ENCODE measurements at regions not wholly inside any gene's neighbourhood (a gene's known extent, or its start where the extent isn't known, plus 50 kb on each side); places are given as distances from the start of the nearest gene placed in this dataset.

DNA sequence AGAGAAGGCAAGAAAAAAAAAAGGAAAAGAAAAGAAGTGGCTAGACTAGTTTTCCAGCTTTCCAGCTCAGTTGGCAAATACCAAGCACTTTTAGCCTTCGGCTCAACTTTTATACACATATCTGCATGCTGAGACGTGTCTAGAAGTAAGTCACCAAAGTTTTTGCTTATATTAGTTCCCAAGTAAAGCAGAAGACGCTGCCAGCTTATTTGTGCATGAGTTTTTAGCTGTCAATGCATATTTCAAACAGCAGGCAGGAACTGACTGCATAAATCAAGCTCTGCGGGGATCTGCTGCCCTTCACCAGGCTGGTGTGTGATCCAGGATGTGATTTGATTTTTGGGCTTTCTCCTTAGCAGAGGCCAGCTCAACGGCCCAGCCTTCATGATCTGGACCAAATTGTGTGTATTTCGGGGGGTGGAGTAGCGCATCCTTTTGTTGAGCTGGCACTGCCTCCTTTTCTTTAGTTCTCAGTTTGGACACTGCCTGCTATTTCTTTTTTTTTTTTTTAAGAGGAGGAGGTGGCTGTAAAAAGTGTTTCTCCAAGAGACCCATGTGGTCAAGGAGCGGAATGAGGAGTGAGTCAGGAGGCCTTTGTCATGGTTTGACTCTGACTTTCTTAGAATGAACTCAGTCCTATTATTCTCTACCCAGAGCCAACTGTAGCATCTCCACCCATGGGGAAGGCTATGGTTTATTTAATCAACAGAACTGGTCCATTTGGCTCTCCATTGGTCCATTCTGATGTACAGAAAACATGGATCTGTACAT is 162.6 kb upstream of the XYLT1 start:
- H3K9me3 ChIP-seq (ENCODE audit: control insufficient read depth in 1 of 2, low read length in 2 of 2), result no peaks in the 10 kb centered on the region
- H3K36me3 ChIP-seq (ENCODE audit: control insufficient read depth in 1 of 2, insufficient read depth in 2 of 2, low read length in 2 of 2), result no peaks in the 10 kb centered on the region
- H3K4me1 ChIP-seq (ENCODE audit: control insufficient read depth in 1 of 2, insufficient read depth in 2 of 2, low read length in 2 of 2), result no peaks in the 10 kb centered on the region
- no peaks in the 10 kb centered on the region for H3K27me3 ChIP-seq (ENCODE audit: low read depth, low read length)
- H3K4me3 ChIP-seq (ENCODE audit: low read depth in 1 of 2, low read length in 2 of 2), result no peak overlapping the region
- no peak overlapping the region for H3K27ac ChIP-seq (ENCODE audit: low read length)

DNA sequence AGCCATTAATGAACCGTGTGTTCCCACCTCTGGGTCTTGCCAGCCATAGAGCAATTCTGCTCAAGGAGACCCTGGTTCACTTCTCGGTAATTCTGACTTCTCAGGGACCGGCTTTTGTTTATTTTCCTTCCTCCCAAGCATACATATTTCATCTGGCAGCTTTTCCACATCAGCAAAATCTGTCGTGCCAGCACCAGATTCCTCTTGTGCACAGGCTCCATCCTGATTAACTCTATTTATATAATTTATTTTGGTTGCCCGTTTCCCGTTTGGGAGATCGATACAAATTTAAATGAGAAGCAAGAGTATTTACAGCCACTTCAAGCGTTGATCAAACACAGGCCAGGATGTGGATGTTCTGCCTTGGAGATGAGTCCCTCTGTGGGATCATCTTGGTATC is 161.9 kb upstream of the XYLT1 start:
- no peak overlapping the region for H3K27ac ChIP-seq (ENCODE audit: low read length)
- no peaks in the 10 kb centered on the region for H3K27me3 ChIP-seq (ENCODE audit: low read depth, low read length)
- peaks cover 0 to 2% of the 10 kb centered on the region in 2 donors for H3K9me3 ChIP-seq (ENCODE audit: control insufficient read depth in 1 of 2, low read length in 2 of 2)
- H3K36me3 ChIP-seq (ENCODE audit: control insufficient read depth in 1 of 2, insufficient read depth in 2 of 2, low read length in 2 of 2), result no peaks in the 10 kb centered on the region
- H3K4me3 ChIP-seq (ENCODE audit: low read depth in 1 of 2, low read length in 2 of 2), result no peak overlapping the region
- H3K4me1 ChIP-seq (ENCODE audit: control insufficient read depth in 1 of 2, insufficient read depth in 2 of 2, low read length in 2 of 2), result no peaks in the 10 kb centered on the region

DNA sequence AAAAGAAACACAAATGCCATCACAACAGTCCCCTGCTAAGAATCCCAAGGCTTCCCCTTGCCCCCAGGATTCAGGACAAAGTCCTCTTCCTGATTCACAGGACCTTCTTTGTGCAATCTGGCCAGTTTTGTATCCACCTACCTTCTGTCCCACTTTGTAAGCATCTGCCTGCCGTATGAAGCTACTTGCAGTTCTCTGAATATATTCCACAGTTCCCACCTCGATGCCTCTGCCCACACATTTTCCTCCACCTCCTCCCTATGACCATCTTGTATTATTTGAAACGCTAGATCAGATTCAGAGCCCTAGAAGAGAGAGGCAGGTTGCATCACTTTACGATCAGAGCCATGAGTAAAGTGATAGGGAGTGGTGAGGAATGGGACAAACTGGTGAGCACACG is 159.2 kb upstream of the XYLT1 start:
- H3K27ac ChIP-seq (ENCODE audit: low read length), result no peak overlapping the region

DNA sequence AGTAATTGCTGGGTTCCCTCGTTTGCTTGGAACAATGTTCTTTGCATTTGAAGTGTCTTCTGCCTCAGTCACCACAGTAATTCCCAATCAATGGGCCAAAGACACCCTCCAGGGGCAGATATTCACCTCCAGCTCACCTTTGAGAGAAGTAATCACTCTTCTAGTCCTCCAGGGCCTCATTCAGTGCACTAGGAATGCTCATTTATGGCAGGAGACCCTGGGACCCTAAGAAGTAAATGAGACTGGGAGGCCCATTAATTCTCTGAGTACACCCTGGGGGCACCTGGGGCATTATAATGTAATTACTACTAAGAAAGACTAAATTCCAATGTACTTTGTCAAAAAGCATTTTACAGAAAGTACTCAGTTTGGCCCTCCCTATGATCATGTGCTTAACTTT is 158.2 kb upstream of the XYLT1 start:
- Histone ChIP-seq H3K27ac (ENCODE audit: low read length) (no peak overlapping the region), H3K27me3 (ENCODE audit: low read depth, low read length) (no peaks in the 10 kb centered on the region), H3K36me3 (ENCODE audit: control insufficient read depth in 1 of 2, insufficient read depth in 2 of 2, low read length in 2 of 2) (no peaks in the 10 kb centered on the region), H3K4me3 (ENCODE audit: low read depth in 1 of 2, low read length in 2 of 2) (no peak overlapping the region), H3K9me3 (ENCODE audit: control insufficient read depth in 1 of 2, low read length in 2 of 2) (peaks cover 0 to 15% of the 10 kb centered on the region in 2 donors), H3K4me1 (ENCODE audit: control insufficient read depth in 1 of 2, insufficient read depth in 2 of 2, low read length in 2 of 2) (no peaks in the 10 kb centered on the region)

More for the DNA sequence above, 159.2 kb upstream of the XYLT1 start:
- Histone ChIP-seq H3K9me3 (ENCODE audit: control insufficient read depth in 1 of 2, low read length in 2 of 2) (peaks cover 0 to 12% of the 10 kb centered on the region in 2 donors), H3K4me3 (ENCODE audit: low read depth in 1 of 2, low read length in 2 of 2) (no peak overlapping the region), H3K27me3 (ENCODE audit: low read depth, low read length) (no peaks in the 10 kb centered on the region), H3K36me3 (ENCODE audit: control insufficient read depth in 1 of 2, insufficient read depth in 2 of 2, low read length in 2 of 2) (no peaks in the 10 kb centered on the region), H3K4me1 (ENCODE audit: control insufficient read depth in 1 of 2, insufficient read depth in 2 of 2, low read length in 2 of 2) (no peaks in the 10 kb centered on the region)

DNA sequence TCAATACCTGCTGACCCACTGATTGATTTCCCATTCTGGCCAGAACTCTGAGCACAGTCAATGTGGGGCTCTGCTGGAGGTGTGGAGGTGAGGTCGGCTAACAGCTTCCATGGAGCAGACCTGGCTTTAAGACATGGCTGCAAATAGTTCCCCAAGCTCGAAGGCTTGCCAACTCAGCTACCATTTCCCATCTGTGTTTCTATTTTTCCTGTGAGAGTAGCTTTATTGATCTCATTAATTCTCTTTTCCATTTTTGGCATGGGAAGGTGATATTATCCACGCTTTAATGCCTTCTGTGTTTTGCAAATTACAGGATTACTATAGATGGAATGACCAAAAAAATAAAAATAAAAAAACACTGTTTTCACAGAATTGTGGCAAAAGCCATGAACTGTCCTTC is 151.6 kb upstream of the XYLT1 start:
- Histone ChIP-seq H3K27ac (ENCODE audit: low read length) (no peak overlapping the region), H3K4me3 (ENCODE audit: low read depth in 1 of 2, low read length in 2 of 2) (no peak overlapping the region), H3K4me1 (ENCODE audit: control insufficient read depth in 1 of 2, insufficient read depth in 2 of 2, low read length in 2 of 2) (no peaks in the 10 kb centered on the region), H3K9me3 (ENCODE audit: control insufficient read depth in 1 of 2, low read length in 2 of 2) (peaks cover 0 to 10% of the 10 kb centered on the region in 2 donors), H3K36me3 (ENCODE audit: control insufficient read depth in 1 of 2, insufficient read depth in 2 of 2, low read length in 2 of 2) (no peaks in the 10 kb centered on the region), H3K27me3 (ENCODE audit: low read depth, low read length) (no peaks in the 10 kb centered on the region)

DNA sequence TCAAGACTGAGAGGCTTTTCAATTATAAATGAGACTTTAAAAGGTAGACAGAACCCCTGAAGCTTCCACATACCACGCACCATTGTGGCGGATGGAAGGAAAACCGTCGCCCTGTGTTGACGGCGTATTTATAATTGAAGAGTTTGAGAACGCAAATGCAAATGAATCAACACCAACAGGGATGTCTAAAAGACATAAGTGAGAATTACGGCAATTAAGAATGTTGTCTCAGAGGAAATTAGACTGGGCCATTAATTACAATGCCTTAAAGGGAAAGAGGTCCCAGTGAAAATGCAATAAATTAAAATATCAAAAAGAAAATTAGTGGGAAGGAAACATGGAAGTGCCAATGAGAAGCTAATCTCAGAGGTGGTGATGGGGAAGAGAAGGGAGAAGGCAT is 148.5 kb upstream of the XYLT1 start:
- no peak overlapping the region for H3K27ac ChIP-seq (ENCODE audit: low read length)
- H3K4me3 ChIP-seq (ENCODE audit: low read depth in 1 of 2, low read length in 2 of 2), result no peak overlapping the region
- H3K27me3 ChIP-seq (ENCODE audit: low read depth, low read length), result no peaks in the 10 kb centered on the region
- no peaks in the 10 kb centered on the region for H3K36me3 ChIP-seq (ENCODE audit: control insufficient read depth in 1 of 2, insufficient read depth in 2 of 2, low read length in 2 of 2)
- no peaks in the 10 kb centered on the region for H3K9me3 ChIP-seq (ENCODE audit: control insufficient read depth in 1 of 2, low read length in 2 of 2)
- no peaks in the 10 kb centered on the region for H3K4me1 ChIP-seq (ENCODE audit: control insufficient read depth in 1 of 2, insufficient read depth in 2 of 2, low read length in 2 of 2)

DNA sequence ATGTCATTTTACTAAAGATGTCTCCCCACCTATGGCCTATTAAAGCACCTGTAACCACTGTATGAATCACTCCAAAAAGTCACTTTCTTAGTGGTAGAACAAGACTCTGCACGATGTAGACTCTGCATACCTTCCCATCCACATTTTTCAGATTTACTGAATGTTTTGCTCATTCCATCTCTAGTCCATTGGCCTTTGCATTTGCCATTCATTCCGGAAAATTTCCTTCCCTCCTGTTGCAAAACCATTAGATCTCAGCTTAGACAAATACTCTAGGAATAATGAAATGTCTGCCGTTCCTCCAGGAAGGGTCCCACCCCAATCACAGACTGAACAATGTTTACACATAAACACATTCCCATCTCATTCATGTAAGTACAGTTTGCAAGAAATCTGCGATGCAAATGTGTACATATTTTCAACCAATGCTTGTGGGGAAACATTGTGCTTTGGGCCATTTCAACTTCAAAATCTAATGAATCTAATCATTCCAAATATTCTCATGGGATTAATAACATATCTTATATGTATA is 146.3 kb upstream of the XYLT1 start:
- no peaks in the 10 kb centered on the region for H3K27me3 ChIP-seq (ENCODE audit: low read depth, low read length)
- no peaks in the 10 kb centered on the region for H3K36me3 ChIP-seq (ENCODE audit: control insufficient read depth in 1 of 2, insufficient read depth in 2 of 2, low read length in 2 of 2)
- H3K4me3 ChIP-seq (ENCODE audit: low read depth in 1 of 2, low read length in 2 of 2), result no peak overlapping the region

DNA sequence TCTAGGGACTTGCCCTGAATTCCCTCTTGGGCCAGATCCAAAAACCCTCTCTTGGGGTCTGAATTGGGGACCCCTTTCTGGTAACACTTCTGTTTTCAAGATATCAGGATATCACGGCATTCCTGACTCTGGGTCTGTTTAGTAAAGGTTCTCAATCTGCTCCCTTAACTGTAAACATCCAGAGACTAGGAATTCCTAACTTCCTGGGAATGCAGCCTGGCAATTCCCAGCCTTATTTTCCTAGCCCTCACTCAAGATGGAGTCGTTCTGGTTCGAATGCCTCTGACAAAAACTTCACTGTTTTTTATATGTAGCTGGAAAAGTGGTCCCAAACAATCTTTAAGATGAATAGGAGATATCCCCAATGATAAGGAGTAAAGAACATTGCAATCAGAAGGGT is 141.6 kb upstream of the XYLT1 start:
- no peaks in the 10 kb centered on the region for H3K4me1 ChIP-seq (ENCODE audit: control insufficient read depth in 1 of 2, insufficient read depth in 2 of 2, low read length in 2 of 2)
- no peaks in the 10 kb centered on the region for H3K27me3 ChIP-seq (ENCODE audit: low read depth, low read length)
- H3K36me3 ChIP-seq (ENCODE audit: control insufficient read depth in 1 of 2, insufficient read depth in 2 of 2, low read length in 2 of 2), result no peaks in the 10 kb centered on the region
- H3K9me3 ChIP-seq (ENCODE audit: control insufficient read depth in 1 of 2, low read length in 2 of 2), result no peaks in the 10 kb centered on the region
- no peak overlapping the region for H3K27ac ChIP-seq (ENCODE audit: low read length)
- H3K4me3 ChIP-seq (ENCODE audit: low read depth in 1 of 2, low read length in 2 of 2), result no peak overlapping the region

More for the DNA sequence above, 146.3 kb upstream of the XYLT1 start:
- no peak overlapping the region for H3K27ac ChIP-seq (ENCODE audit: low read length)
- no peaks in the 10 kb centered on the region for H3K9me3 ChIP-seq (ENCODE audit: control insufficient read depth in 1 of 2, low read length in 2 of 2)
- no peaks in the 10 kb centered on the region for H3K4me1 ChIP-seq (ENCODE audit: control insufficient read depth in 1 of 2, insufficient read depth in 2 of 2, low read length in 2 of 2)

DNA sequence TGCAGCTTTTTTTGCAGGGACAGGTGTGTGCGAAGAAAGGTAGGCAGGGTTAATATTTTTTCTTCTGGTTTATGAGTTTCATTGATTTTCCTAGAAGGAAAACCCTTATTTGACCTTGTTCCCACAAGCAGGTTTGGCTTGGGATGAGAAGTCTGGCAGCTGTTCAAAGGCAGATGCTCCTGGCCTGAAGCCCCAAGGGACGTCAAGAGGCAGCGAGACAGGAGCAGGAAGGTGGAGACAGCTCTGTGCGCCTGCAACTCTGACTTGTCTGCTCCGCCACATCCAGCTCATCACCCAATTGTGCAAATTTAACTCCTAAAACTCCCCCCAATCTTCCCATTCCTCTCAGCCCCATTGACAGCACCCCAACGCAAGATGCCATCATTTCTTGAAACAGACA is 136.8 kb upstream of the XYLT1 start:
- no peaks in the 10 kb centered on the region for H3K9me3 ChIP-seq (ENCODE audit: control insufficient read depth in 1 of 2, low read length in 2 of 2)
- H3K4me1 ChIP-seq (ENCODE audit: control insufficient read depth in 1 of 2, insufficient read depth in 2 of 2, low read length in 2 of 2), result no peaks in the 10 kb centered on the region
- no peaks in the 10 kb centered on the region for H3K36me3 ChIP-seq (ENCODE audit: control insufficient read depth in 1 of 2, insufficient read depth in 2 of 2, low read length in 2 of 2)
- H3K27ac ChIP-seq (ENCODE audit: low read length), result no peak overlapping the region
- no peak overlapping the region for H3K4me3 ChIP-seq (ENCODE audit: low read depth in 1 of 2, low read length in 2 of 2)
- H3K27me3 ChIP-seq (ENCODE audit: low read depth, low read length), result no peaks in the 10 kb centered on the region

DNA sequence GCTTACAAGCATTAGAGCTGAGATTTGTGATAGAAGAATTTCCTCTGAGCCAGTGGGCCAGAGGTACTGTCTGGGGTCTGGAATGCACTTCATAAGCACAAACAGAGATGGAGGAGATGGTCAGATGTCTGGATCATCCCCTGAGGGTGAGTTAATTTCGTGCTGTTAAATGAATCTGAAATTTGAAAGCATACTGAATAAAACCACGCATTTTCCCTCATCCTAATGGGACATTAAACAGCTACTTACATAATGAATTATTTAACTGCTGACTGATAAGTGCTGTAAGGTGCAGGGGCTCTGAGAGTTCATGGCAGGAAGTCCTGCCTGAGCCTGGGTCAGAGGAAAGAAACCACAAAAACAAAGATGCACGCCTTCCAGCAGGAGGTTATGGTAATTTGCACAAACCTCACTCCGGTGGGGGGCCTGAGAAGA is 136.3 kb upstream of the XYLT1 start:
- H3K36me3 ChIP-seq (ENCODE audit: control insufficient read depth in 1 of 2, insufficient read depth in 2 of 2, low read length in 2 of 2), result no peaks in the 10 kb centered on the region
- no peaks in the 10 kb centered on the region for H3K9me3 ChIP-seq (ENCODE audit: control insufficient read depth in 1 of 2, low read length in 2 of 2)
- H3K4me1 ChIP-seq (ENCODE audit: control insufficient read depth in 1 of 2, insufficient read depth in 2 of 2, low read length in 2 of 2), result no peaks in the 10 kb centered on the region
- no peak overlapping the region for H3K4me3 ChIP-seq (ENCODE audit: low read depth in 1 of 2, low read length in 2 of 2)
- H3K27me3 ChIP-seq (ENCODE audit: low read depth, low read length), result no peaks in the 10 kb centered on the region
- no peak overlapping the region for H3K27ac ChIP-seq (ENCODE audit: low read length)

DNA sequence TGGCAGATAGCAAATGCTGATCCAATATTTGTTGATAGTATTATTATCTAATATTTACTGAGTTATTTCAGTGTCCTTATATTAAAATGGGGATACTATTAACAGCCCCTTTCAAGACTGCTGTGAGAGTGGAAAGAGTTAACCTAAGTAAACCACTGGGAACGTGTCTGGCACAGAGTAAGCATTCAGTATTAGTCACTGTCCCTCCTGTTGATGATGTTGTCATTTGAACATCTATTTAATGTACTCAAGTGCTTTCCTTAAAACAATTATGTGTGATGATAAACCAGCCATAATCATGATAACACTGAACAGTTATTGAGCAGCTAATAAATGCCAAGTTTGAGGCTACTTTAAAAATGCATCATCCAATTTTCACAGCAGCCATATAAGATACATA is 135.7 kb upstream of the XYLT1 start:
- no peaks in the 10 kb centered on the region for H3K36me3 ChIP-seq (ENCODE audit: control insufficient read depth in 1 of 2, insufficient read depth in 2 of 2, low read length in 2 of 2)
- H3K9me3 ChIP-seq (ENCODE audit: control insufficient read depth in 1 of 2, low read length in 2 of 2), result no peaks in the 10 kb centered on the region
- no peaks in the 10 kb centered on the region for H3K4me1 ChIP-seq (ENCODE audit: control insufficient read depth in 1 of 2, insufficient read depth in 2 of 2, low read length in 2 of 2)
- no peak overlapping the region for H3K27ac ChIP-seq (ENCODE audit: low read length)
- H3K27me3 ChIP-seq (ENCODE audit: low read depth, low read length), result no peaks in the 10 kb centered on the region
- H3K4me3 ChIP-seq (ENCODE audit: low read depth in 1 of 2, low read length in 2 of 2), result no peak overlapping the region

DNA sequence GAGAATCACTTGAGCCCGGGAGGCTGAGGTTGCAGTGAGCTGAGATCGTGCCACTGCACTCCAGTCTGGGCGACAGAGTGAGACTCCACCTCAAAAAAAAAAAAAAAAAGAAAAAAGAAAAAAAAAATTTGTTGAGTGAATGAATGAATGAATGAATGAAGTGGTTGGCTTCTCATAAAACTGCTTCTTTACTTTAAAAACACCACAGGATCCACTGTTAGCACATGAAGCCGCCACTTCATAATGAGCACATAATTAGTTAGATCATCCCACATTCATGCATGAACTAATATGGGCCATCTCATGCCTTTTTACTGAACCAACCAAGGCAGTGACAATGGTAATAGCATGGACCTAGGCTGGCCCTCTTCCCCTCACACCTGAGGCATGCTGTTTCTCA is 135.0 kb upstream of the XYLT1 start:
- no peaks in the 10 kb centered on the region for H3K27me3 ChIP-seq (ENCODE audit: low read depth, low read length)
- no peak overlapping the region for H3K27ac ChIP-seq (ENCODE audit: low read length)
- H3K4me1 ChIP-seq (ENCODE audit: control insufficient read depth in 1 of 2, insufficient read depth in 2 of 2, low read length in 2 of 2), result no peaks in the 10 kb centered on the region
- no peak overlapping the region for H3K4me3 ChIP-seq (ENCODE audit: low read depth in 1 of 2, low read length in 2 of 2)
- H3K9me3 ChIP-seq (ENCODE audit: control insufficient read depth in 1 of 2, low read length in 2 of 2), result no peaks in the 10 kb centered on the region
- no peaks in the 10 kb centered on the region for H3K36me3 ChIP-seq (ENCODE audit: control insufficient read depth in 1 of 2, insufficient read depth in 2 of 2, low read length in 2 of 2)
